Mesothelial cell of epicardium (in vitro differentiated cells): ENCODE measurements at regions not wholly inside any gene's neighbourhood (a gene's known extent, or its start where the extent isn't known, plus 50 kb on each side); places are given as distances from the start of the nearest gene placed in this dataset.
"Not testable (repeated sequence)": the region's sequence is repeated elsewhere in the genome, so short reads cannot be mapped to it uniquely, and the experiment has no call there.

Source experiments
- DNase-seq, 2 experiments: peaks; one replicate each; pipeline ENCODE4 v3.0.0; 2021; ENCODE audit warnings: low spot score in 2 of 2; ENCODE audit not compliant: unreplicated experiment in 2 of 2
- H3K27ac Mint-ChIP-seq: 2 replicates; pipeline ENCODE4 v1.8.0; 2021; ENCODE audit warnings: mixed read lengths
- H3K27me3 Mint-ChIP-seq: 2 replicates; pipeline ENCODE4 v1.8.0; 2021; ENCODE audit warnings: low read depth, mixed read lengths
- H3K36me3 Mint-ChIP-seq: 2 replicates; pipeline ENCODE4 v1.8.0; 2021; ENCODE audit warnings: mixed read lengths
- H3K4me1 Mint-ChIP-seq: 2 replicates; pipeline ENCODE4 v1.8.0; 2021; ENCODE audit warnings: mixed read lengths
- H3K4me3 Mint-ChIP-seq: 2 replicates; pipeline ENCODE4 v1.8.0; 2021; ENCODE audit warnings: mild to moderate bottlenecking, moderate library complexity, mixed read lengths
- H3K9me3 Mint-ChIP-seq: 2 replicates; pipeline ENCODE4 v1.8.0; 2021; ENCODE audit warnings: mixed read lengths
- TF ChIP-seq, protein P1 (sequence below): fragments of 200-600 bp; sonication (generic); IDR thresholded peaks from one replicate; pipeline ENCODE4 v1.5.0; 2021; ENCODE audit warnings: antibody characterized with exemption; ENCODE audit not compliant: unreplicated experiment

DNA sequence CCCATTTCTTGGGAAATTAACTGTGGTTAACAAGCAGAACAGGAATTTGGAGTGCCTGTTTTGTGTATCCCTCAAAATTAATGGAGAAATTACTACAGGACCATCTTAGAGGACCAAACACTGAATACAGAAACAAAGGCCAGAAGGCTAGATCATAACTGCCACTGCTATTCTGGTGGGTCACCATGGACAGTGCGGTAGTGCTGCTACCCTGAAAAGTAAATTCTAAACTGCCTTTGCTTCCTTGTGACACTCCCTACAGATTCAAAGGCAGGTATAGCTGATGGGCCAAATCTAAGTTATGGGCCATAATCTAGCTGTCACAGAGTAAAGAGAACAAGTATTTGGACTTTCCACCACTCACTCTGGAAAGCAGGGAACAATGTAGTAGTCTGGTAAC is 575.8 kb upstream of the ADGRB3 start:
- H3K27me3 Mint-ChIP-seq: no peaks in the 10 kb centered on the region

DNA sequence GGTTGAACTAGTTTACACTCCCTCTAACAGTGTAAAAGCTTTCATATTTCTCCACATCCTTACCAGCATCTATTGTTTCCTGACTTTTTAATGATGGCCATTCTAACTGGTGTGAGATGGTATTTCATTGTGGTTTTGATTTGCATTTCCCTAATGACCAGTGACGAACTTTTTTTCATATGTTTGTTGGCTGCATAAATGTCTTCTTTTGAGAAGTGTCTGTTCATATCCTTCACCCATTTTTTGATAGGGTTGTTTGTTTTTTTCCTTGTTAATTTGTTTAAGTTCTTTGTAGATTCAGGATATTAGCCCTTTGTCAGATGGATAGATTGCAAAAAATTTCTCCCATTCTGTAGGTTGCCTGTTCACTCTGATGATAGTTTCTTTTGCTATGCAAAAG is 578.5 kb upstream of the ADGRB3 start:
- Mint-ChIP-seq H3K4me1 (peaks cover 18% of the 10 kb centered on the region), H3K9me3 (peaks cover 15% of the 10 kb centered on the region)
- not testable (repeated sequence) for H3K27ac Mint-ChIP-seq, H3K4me3 Mint-ChIP-seq, DNase-seq, H3K27me3 Mint-ChIP-seq, H3K36me3 Mint-ChIP-seq

More for the DNA sequence above, 575.8 kb upstream of the ADGRB3 start:
- DNase-seq: no peak
- no peak overlapping the region for H3K27ac Mint-ChIP-seq
- H3K4me3 Mint-ChIP-seq: no peak overlapping the region
- H3K9me3 Mint-ChIP-seq: peaks cover 15% of the 10 kb centered on the region
- no peaks in the 10 kb centered on the region for H3K36me3 Mint-ChIP-seq
- peaks cover 9% of the 10 kb centered on the region for H3K4me1 Mint-ChIP-seq
- TF ChIP-seq, protein P1, sequence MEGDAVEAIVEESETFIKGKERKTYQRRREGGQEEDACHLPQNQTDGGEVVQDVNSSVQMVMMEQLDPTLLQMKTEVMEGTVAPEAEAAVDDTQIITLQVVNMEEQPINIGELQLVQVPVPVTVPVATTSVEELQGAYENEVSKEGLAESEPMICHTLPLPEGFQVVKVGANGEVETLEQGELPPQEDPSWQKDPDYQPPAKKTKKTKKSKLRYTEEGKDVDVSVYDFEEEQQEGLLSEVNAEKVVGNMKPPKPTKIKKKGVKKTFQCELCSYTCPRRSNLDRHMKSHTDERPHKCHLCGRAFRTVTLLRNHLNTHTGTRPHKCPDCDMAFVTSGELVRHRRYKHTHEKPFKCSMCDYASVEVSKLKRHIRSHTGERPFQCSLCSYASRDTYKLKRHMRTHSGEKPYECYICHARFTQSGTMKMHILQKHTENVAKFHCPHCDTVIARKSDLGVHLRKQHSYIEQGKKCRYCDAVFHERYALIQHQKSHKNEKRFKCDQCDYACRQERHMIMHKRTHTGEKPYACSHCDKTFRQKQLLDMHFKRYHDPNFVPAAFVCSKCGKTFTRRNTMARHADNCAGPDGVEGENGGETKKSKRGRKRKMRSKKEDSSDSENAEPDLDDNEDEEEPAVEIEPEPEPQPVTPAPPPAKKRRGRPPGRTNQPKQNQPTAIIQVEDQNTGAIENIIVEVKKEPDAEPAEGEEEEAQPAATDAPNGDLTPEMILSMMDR: no peak

DNA sequence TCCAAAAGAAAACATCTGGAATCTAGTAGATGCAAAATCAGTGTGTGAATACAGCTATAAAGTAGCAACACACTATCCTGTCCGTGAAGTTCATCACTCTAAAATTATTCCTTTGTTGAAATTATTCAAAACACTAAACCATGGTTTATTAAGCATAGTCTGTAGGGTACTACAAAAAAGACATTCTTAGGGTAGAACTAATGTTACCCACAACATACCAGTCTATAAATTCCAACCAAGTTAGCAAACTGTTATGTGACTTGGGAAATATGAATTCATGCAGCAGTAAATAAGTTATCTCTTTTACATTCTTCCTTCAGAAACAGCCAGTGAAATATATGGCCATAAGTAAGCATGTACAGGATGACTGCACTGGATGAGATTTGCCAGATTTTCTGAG is 580.3 kb upstream of the ADGRB3 start:
- DNase-seq: no peak
- Mint-ChIP-seq H3K4me3 (no peak overlapping the region), H3K4me1 (peaks cover 15% of the 10 kb centered on the region), H3K36me3 (no peaks in the 10 kb centered on the region), H3K27me3 (peaks cover 5% of the 10 kb centered on the region), H3K27ac (no peak overlapping the region), H3K9me3 (peaks cover 15% of the 10 kb centered on the region)
- TF ChIP-seq, protein P1: no peak

DNA sequence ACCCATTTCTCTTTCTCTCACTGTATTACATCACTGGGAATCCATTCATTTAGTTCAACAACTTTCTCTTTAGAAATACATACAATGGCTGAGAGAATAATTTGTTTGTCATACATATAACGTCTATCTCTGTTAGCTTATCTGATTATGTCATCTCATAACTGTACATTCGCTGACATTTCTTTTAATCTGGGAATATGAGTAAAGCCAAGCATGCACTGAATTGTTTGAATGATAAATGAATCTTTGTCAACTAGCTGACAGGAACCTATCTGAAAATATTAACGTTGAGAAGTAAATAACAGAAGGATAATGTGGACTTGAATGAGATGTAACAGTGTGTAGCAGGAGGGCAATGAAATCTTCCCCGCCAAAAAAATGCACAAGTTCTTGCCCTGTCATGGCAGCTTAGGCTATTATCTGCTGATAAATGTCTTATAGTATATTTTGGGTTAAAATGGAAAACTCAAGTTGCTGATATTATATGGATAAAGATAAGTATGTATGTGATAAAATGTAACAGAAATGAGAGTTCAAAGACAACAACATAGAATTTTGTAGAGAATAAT is 581.2 kb upstream of the ADGRB3 start:
- H3K27me3 Mint-ChIP-seq: peaks cover 6% of the 10 kb centered on the region
- H3K9me3 Mint-ChIP-seq: peaks cover 15% of the 10 kb centered on the region
- no peaks in the 10 kb centered on the region for H3K36me3 Mint-ChIP-seq
- no peak overlapping the region for H3K27ac Mint-ChIP-seq
- DNase-seq: no peak
- H3K4me1 Mint-ChIP-seq: peaks cover 15% of the 10 kb centered on the region
- TF ChIP-seq, protein P1: no peak
- H3K4me3 Mint-ChIP-seq: no peak overlapping the region

DNA sequence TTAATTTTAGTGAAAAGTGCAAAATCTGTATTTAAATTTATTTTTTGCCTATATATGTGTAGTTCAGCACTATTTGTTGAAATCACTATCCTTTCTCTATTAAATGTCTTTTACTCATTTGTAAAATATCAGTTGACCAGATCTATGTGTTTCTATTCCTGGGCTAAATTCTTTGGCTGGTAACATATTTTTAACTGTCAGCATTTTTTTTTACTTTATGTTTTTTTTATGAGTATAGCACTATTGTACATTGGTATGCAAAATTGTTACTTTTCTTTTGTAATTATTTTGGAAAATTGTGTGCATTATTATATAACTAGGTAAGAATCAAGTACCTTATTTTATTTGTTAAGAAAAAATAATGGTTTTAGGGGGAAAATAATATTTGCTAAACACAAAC is 582.8 kb upstream of the ADGRB3 start:
- H3K27me3 Mint-ChIP-seq: peaks cover 7% of the 10 kb centered on the region
- no peak overlapping the region for H3K27ac Mint-ChIP-seq
- no peaks in the 10 kb centered on the region for H3K36me3 Mint-ChIP-seq
- TF ChIP-seq, protein P1: no peak
- H3K9me3 Mint-ChIP-seq: peaks cover 19% of the 10 kb centered on the region
- no peak for DNase-seq
- no peak overlapping the region for H3K4me3 Mint-ChIP-seq
- H3K4me1 Mint-ChIP-seq: peaks cover 15% of the 10 kb centered on the region

DNA sequence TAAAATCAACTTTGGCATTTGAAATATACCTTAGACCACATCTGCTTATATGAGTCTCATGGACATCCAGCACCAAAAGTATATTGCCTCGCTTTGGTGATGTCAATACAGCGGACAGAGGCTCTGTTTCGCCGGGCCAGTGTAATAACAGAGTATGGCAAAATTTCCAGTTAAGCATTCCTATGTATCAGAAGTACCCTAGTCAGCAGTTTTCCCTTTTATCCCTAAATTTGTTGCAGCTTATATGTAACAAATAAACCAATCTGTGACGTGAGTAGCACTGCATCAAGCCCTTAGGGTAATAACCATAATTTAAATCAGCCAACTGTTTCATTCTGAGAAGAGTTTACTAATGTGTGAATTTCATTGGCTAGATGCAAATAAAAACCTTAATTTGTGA is 585.5 kb upstream of the ADGRB3 start:
- Mint-ChIP-seq H3K4me3 (no peak overlapping the region), H3K36me3 (no peaks in the 10 kb centered on the region)
- TF ChIP-seq, protein P1: no peak

More for the DNA sequence above, 585.5 kb upstream of the ADGRB3 start:
- peaks cover 7% of the 10 kb centered on the region for H3K27me3 Mint-ChIP-seq
- peaks cover 15% of the 10 kb centered on the region for H3K9me3 Mint-ChIP-seq
- DNase-seq: no peak
- peaks cover 12% of the 10 kb centered on the region for H3K4me1 Mint-ChIP-seq
- no peak overlapping the region for H3K27ac Mint-ChIP-seq
